ENCODE measurements at regions not wholly inside any gene's neighbourhood (a gene's known extent, or its start where the extent isn't known, plus 50 kb on each side); places are given as distances from the start of the nearest gene placed in this dataset.

GRCh38 chr9:7265181-7265580 lies 507.4 kb downstream of the KDM4C start:
- Histone ChIP-seq H3K4me1 (ENCODE audit: low read depth) (peaks cover 4% of the 10 kb centered on the region), H3K36me3 (ENCODE audit: low read depth) (no peaks in the 10 kb centered on the region), H3K4me3 (no peak overlapping the region), H3K9me3 (no peaks in the 10 kb centered on the region)
- no peak for ATAC-seq
- intact Hi-C loops (cut with DNase I, micrococcal nuclease), result no loop called here
- no peak for TF ChIP-seq CTCF (IDR thresholded peaks at IDR 0.05)
- DNase-seq, result no peak

GRCh38 chr9:7259544-7260241 lies 501.9 kb downstream of the KDM4C start:
- no peak for DNase-seq
- ATAC-seq, result no peak
- Histone ChIP-seq H3K9me3 (no peaks in the 10 kb centered on the region), H3K4me3 (no peak overlapping the region), H3K4me1 (ENCODE audit: low read depth) (no peaks in the 10 kb centered on the region), H3K36me3 (ENCODE audit: low read depth) (no peaks in the 10 kb centered on the region)
- no peak for TF ChIP-seq CTCF (IDR thresholded peaks at IDR 0.05)
- intact Hi-C loops (cut with DNase I, micrococcal nuclease), result no loop called here

- no peak for TF ChIP-seq CTCF (IDR thresholded peaks at IDR 0.05)
- intact Hi-C loops (cut with DNase I, micrococcal nuclease), result no loop called here
- Histone ChIP-seq H3K4me3 (no peak overlapping the region), H3K4me1 (ENCODE audit: low read depth) (no peaks in the 10 kb centered on the region), H3K9me3 (no peaks in the 10 kb centered on the region), H3K36me3 (ENCODE audit: low read depth) (no peaks in the 10 kb centered on the region)
- ATAC-seq (no peak), DNase-seq (no peak)
Observed at GRCh38 chr9:7258688-7259396, 501.1 kb downstream of the KDM4C start.

GRCh38 chr9:7246917-7247522 lies 489.2 kb downstream of the KDM4C start:
- H3K4me3 ChIP-seq, result no peak overlapping the region
- H3K4me1 ChIP-seq (ENCODE audit: low read depth), result peaks cover 8% of the 10 kb centered on the region
- DNase-seq, result no peak
- no peaks in the 10 kb centered on the region for H3K36me3 ChIP-seq (ENCODE audit: low read depth)
- no peaks in the 10 kb centered on the region for H3K9me3 ChIP-seq
- no peak for ATAC-seq
- intact Hi-C loops (cut with DNase I, micrococcal nuclease), result no loop called here
- TF ChIP-seq CTCF (IDR thresholded peaks at IDR 0.05), result no peak

GRCh38 chr9:7245976-7246580 lies 488.3 kb downstream of the KDM4C start:
- no peak for DNase-seq
- peaks cover 8% of the 10 kb centered on the region for H3K4me1 ChIP-seq (ENCODE audit: low read depth)

More at GRCh38 chr9:7245976-7246580, 488.3 kb downstream of the KDM4C start:
- Histone ChIP-seq H3K9me3 (no peaks in the 10 kb centered on the region), H3K36me3 (ENCODE audit: low read depth) (no peaks in the 10 kb centered on the region), H3K4me3 (no peak overlapping the region)
- TF ChIP-seq CTCF (IDR thresholded peaks at IDR 0.05), result no peak
- intact Hi-C loops (cut with DNase I, micrococcal nuclease), result no loop called here
- ATAC-seq, result no peak

Data from mucosa of descending colon (tissue), 3 donors.